ENCODE measurements at regions not wholly inside any gene's neighbourhood (a gene's known extent, or its start where the extent isn't known, plus 50 kb on each side); places are given as distances from the start of the nearest gene placed in this dataset.

GRCh38 chr21:35672313-35672712, 388.0 kb downstream of the SETD4 start:
- FAIRE-seq (no peak), DNase-seq (ENCODE audit: low spot score in 2 of 2) (no peak)

- FAIRE-seq = no peak
Measured at GRCh38 chr21:35664683-35665082, 395.6 kb downstream of the SETD4 start.

GRCh38 chr21:35663856-35664606, 396.3 kb downstream of the SETD4 start:
- FAIRE-seq = no peak

More at GRCh38 chr21:35664683-35665082, 395.6 kb downstream of the SETD4 start:
- DNase-seq (ENCODE audit: low spot score in 2 of 2) = no peak

GRCh38 chr21:35658242-35658641, 402.1 kb downstream of the SETD4 start:
- no peak for DNase-seq (ENCODE audit: low spot score in 2 of 2)
- FAIRE-seq = no peak

More at GRCh38 chr21:35663856-35664606, 396.3 kb downstream of the SETD4 start:
- no peak for DNase-seq (ENCODE audit: low spot score in 2 of 2)

- no peak for FAIRE-seq
- DNase-seq (ENCODE audit: low spot score in 2 of 2) = no peak
Measured at GRCh38 chr21:35652872-35653271, 407.5 kb downstream of the SETD4 start.

GRCh38 chr21:35652196-35652595, 408.1 kb downstream of the SETD4 start:
- DNase-seq (ENCODE audit: low spot score in 2 of 2) (no peak), FAIRE-seq (no peak)

- DNase-seq (ENCODE audit: low spot score in 2 of 2) (no peak), FAIRE-seq (no peak)
Measured at GRCh38 chr21:35651196-35651595, 409.1 kb downstream of the SETD4 start.

- FAIRE-seq = no peak
Measured at GRCh38 chr21:35649186-35649585, 411.1 kb downstream of the SETD4 start.

GRCh38 chr21:35648512-35648911, 411.8 kb downstream of the SETD4 start:
- DNase-seq (ENCODE audit: low spot score in 2 of 2) = no peak
- FAIRE-seq = no peak

More at GRCh38 chr21:35649186-35649585, 411.1 kb downstream of the SETD4 start:
- DNase-seq (ENCODE audit: low spot score in 2 of 2) = no peak

- DNase-seq (ENCODE audit: low spot score in 2 of 2) (no peak), FAIRE-seq (no peak)
Measured at GRCh38 chr21:35646606-35647005, 413.7 kb downstream of the SETD4 start.

- DNase-seq (ENCODE audit: low spot score in 2 of 2) (no peak), FAIRE-seq (no peak)
Measured at GRCh38 chr21:35645991-35646390, 414.3 kb downstream of the SETD4 start.

GRCh38 chr21:35644523-35644922, 415.8 kb downstream of the SETD4 start:
- FAIRE-seq = no peak

GRCh38 chr21:35643176-35643575, 417.1 kb downstream of the SETD4 start:
- DNase-seq (ENCODE audit: low spot score in 2 of 2) = no peak

More at GRCh38 chr21:35644523-35644922, 415.8 kb downstream of the SETD4 start:
- no peak for DNase-seq (ENCODE audit: low spot score in 2 of 2)

GRCh38 chr21:35641271-35642016, 418.9 kb downstream of the SETD4 start:
- DNase-seq (ENCODE audit: low spot score in 2 of 2) (no peak), FAIRE-seq (no peak)

More at GRCh38 chr21:35643176-35643575, 417.1 kb downstream of the SETD4 start:
- FAIRE-seq = no peak

GRCh38 chr21:35637431-35637830, 422.9 kb downstream of the SETD4 start:
- DNase-seq (ENCODE audit: low spot score in 2 of 2) (no peak), FAIRE-seq (no peak)

GRCh38 chr21:35635994-35636393, 424.3 kb downstream of the SETD4 start:
- no peak for DNase-seq (ENCODE audit: low spot score in 2 of 2)
- FAIRE-seq = no peak

GRCh38 chr21:35635261-35635660, 425.1 kb downstream of the SETD4 start:
- DNase-seq (ENCODE audit: low spot score in 2 of 2) = no peak
- FAIRE-seq = no peak

GRCh38 chr21:35633501-35633900, 426.8 kb downstream of the SETD4 start:
- no peak for DNase-seq (ENCODE audit: low spot score in 2 of 2)
- FAIRE-seq = no peak

- no peak for DNase-seq (ENCODE audit: low spot score in 2 of 2)
- FAIRE-seq = no peak
Measured at GRCh38 chr21:35632711-35633110, 427.6 kb downstream of the SETD4 start.

- FAIRE-seq (no peak), DNase-seq (ENCODE audit: low spot score in 2 of 2) (no peak)
Measured at GRCh38 chr21:35628316-35628715, 432.0 kb downstream of the SETD4 start.

GRCh38 chr21:35627462-35627861, 432.9 kb downstream of the SETD4 start:
- DNase-seq (ENCODE audit: low spot score in 2 of 2) (no peak), FAIRE-seq (no peak)

- DNase-seq (ENCODE audit: low spot score in 2 of 2) (no peak), FAIRE-seq (no peak)
Measured at GRCh38 chr21:35625576-35625975, 434.8 kb downstream of the SETD4 start.
